ENCODE measurements at regions not wholly inside any gene's neighbourhood (a gene's known extent, or its start where the extent isn't known, plus 50 kb on each side); places are given as distances from the start of the nearest gene placed in this dataset.

DNA sequence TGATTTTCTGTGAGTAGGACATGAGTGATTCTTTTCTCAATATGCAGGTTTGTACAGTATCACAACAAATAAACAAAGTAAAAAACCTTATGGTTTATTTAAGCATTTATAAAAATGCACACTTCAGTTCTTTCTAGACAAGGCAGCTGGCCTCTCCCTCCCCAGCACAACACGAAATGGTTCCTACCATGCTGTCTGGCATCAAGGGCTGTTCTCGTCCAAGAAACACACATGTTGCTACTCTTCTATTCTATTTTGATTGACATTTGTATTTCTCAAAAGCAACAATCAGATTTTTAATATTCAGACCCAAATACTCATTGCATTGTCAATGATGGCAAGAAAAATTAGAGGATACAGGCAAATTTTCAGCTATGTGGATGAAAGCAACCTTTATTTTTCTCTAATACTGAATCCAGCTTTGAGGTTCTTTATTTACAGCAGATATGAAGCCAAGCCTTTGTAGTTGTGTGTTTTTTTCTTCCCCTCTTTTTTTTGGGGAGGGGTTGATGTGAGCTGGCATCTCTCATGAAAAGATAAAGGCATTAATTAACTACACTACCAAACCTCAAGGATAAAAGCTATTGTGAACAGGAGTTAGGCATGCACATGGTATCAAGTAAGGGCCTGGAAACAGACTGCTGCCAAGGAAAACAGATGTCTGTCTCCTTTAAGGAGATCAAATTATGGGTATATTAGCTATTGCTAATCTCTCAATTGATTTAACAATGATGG, 96.4 kb upstream of the PREP start:
- H3K4me2 ChIP-seq, result no peak overlapping the region
- TF ChIP-seq EZH2 (IDR thresholded peaks at IDR 0.05) (no peak), EZH2phosphoT487 (IDR thresholded peaks at IDR 0.05) (no peak)
- TF ChIP-seq, protein P1, sequence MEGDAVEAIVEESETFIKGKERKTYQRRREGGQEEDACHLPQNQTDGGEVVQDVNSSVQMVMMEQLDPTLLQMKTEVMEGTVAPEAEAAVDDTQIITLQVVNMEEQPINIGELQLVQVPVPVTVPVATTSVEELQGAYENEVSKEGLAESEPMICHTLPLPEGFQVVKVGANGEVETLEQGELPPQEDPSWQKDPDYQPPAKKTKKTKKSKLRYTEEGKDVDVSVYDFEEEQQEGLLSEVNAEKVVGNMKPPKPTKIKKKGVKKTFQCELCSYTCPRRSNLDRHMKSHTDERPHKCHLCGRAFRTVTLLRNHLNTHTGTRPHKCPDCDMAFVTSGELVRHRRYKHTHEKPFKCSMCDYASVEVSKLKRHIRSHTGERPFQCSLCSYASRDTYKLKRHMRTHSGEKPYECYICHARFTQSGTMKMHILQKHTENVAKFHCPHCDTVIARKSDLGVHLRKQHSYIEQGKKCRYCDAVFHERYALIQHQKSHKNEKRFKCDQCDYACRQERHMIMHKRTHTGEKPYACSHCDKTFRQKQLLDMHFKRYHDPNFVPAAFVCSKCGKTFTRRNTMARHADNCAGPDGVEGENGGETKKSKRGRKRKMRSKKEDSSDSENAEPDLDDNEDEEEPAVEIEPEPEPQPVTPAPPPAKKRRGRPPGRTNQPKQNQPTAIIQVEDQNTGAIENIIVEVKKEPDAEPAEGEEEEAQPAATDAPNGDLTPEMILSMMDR (IDR thresholded peaks at IDR 0.05), result no peak
- no peak overlapping the region for H3K27ac ChIP-seq
- H4K20me1 ChIP-seq (ENCODE audit: low read depth), result no peaks in the 10 kb centered on the region
- no peaks in the 10 kb centered on the region for H3K36me3 ChIP-seq
- H3K4me3 ChIP-seq, result no peak overlapping the region
- no peaks in the 10 kb centered on the region for H3K79me2 ChIP-seq (ENCODE audit: low read depth)
- no peak overlapping the region for H3K27ac Mint-ChIP-seq
- H3F3A ChIP-seq (ENCODE audit: low read depth), result no peaks in the 10 kb centered on the region
- no peak overlapping the region for H3K4me3 Mint-ChIP-seq
- H3K4me1 ChIP-seq, result peaks cover 8% of the 10 kb centered on the region
- H3K9ac ChIP-seq, result no peak overlapping the region
- no peak overlapping the region for H2AFZ ChIP-seq (replicated peaks)
- no peaks in the 10 kb centered on the region for H3K27me3 ChIP-seq
- H3K36me3 Mint-ChIP-seq, result no peaks in the 10 kb centered on the region
- peaks cover 2% of the 10 kb centered on the region for H3K27me3 Mint-ChIP-seq (ENCODE audit: insufficient read depth, low read depth)
- no peaks in the 10 kb centered on the region for H3K4me1 Mint-ChIP-seq
- no peaks in the 10 kb centered on the region for H3K9me3 ChIP-seq (ENCODE audit: low read depth)
- no peaks in the 10 kb centered on the region for H3K9me3 Mint-ChIP-seq
- no peak for DNase-seq (ENCODE audit: low spot score)

DNA sequence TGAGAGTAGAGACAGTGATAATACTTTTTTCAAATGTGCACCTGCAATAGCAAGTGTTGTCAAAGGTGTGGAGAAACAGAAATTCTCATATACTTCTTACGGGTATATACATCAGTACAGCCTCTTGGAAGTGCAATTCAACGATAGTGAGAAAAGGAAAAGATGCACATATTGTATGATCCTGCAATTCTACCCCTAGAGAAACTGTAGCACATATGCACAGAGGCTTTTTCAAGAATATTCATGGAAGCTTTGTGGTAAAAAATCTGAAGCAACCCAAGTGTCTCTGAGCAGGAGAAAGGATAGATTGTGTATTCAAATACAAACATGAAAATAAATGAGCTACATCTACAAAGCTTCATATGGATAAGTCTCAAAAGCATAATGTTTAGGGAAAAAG, 94.7 kb upstream of the PREP start:
- Histone ChIP-seq H3K9ac (no peak overlapping the region), H3K27me3 (no peaks in the 10 kb centered on the region), H3K27ac (no peak overlapping the region), H3K36me3 (no peaks in the 10 kb centered on the region), H3K79me2 (ENCODE audit: low read depth) (no peaks in the 10 kb centered on the region), H3K4me3 (no peak overlapping the region), H3K9me3 (ENCODE audit: low read depth) (no peaks in the 10 kb centered on the region), H3F3A (ENCODE audit: low read depth) (no peaks in the 10 kb centered on the region), H4K20me1 (ENCODE audit: low read depth) (no peaks in the 10 kb centered on the region), H2AFZ (replicated peaks) (no peak overlapping the region), H3K4me2 (no peak overlapping the region), H3K4me1 (peaks cover 18% of the 10 kb centered on the region)
- Mint-ChIP-seq H3K36me3 (no peaks in the 10 kb centered on the region), H3K27ac (no peak overlapping the region), H3K27me3 (ENCODE audit: insufficient read depth, low read depth) (peaks cover 2% of the 10 kb centered on the region), H3K9me3 (no peaks in the 10 kb centered on the region), H3K4me3 (no peak overlapping the region), H3K4me1 (peaks cover 3% of the 10 kb centered on the region)
- no peak for DNase-seq (ENCODE audit: low spot score)
- TF ChIP-seq EZH2 (IDR thresholded peaks at IDR 0.05), result no peak
- TF ChIP-seq EZH2phosphoT487 (IDR thresholded peaks at IDR 0.05), result no peak
- TF ChIP-seq, protein P1 (IDR thresholded peaks at IDR 0.05), result no peak

DNA sequence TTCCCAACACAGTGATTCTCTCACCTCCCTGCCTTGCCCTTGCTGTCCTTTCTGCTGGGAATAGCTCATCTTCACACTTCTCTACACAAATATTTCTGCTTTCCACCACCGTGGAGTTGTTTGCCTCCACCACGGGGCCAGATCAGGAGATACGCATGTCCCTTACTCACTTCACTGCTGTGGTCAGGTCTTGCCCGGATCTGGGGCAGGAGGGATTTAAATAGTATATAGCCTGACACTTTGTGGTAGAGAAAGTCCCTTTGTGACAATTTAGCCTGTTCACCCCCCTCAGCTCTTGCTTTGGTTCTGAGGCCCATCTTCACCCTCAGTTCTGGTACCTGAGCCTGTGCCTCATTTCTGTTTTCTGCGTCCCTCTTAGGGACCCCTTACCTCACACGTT, 92.6 kb upstream of the PREP start:
- no peak overlapping the region for H3K4me3 Mint-ChIP-seq
- H3K27ac Mint-ChIP-seq, result no peak overlapping the region
- Histone ChIP-seq H3K4me3 (no peak overlapping the region), H2AFZ (replicated peaks) (no peak overlapping the region), H4K20me1 (ENCODE audit: low read depth) (no peaks in the 10 kb centered on the region), H3K4me2 (no peak overlapping the region), H3K79me2 (ENCODE audit: low read depth) (no peaks in the 10 kb centered on the region), H3K36me3 (no peaks in the 10 kb centered on the region), H3K4me1 (peaks cover 18% of the 10 kb centered on the region), H3K9ac (no peak overlapping the region), H3K27me3 (no peaks in the 10 kb centered on the region), H3K27ac (no peak overlapping the region), H3K9me3 (ENCODE audit: low read depth) (no peaks in the 10 kb centered on the region), H3F3A (ENCODE audit: low read depth) (no peaks in the 10 kb centered on the region)
- H3K27me3 Mint-ChIP-seq (ENCODE audit: insufficient read depth, low read depth), result no peaks in the 10 kb centered on the region
- H3K4me1 Mint-ChIP-seq, result peaks cover 3% of the 10 kb centered on the region
- H3K36me3 Mint-ChIP-seq, result no peaks in the 10 kb centered on the region
- no peaks in the 10 kb centered on the region for H3K9me3 Mint-ChIP-seq
- TF ChIP-seq, protein P1 (IDR thresholded peaks at IDR 0.05), result no peak
- no peak for TF ChIP-seq EZH2 (IDR thresholded peaks at IDR 0.05)
- TF ChIP-seq EZH2phosphoT487 (IDR thresholded peaks at IDR 0.05), result no peak
- no peak for DNase-seq (ENCODE audit: low spot score)

All from neural progenitor cell (in vitro differentiated cells).